NT2/D1 (cell line): ENCODE measurements at regions not wholly inside any gene's neighbourhood (a gene's known extent, or its start where the extent isn't known, plus 50 kb on each side); places are given as distances from the start of the nearest gene placed in this dataset.

ENCODE experiments used
- SUZ12 ChIP-seq: IDR thresholded peaks from 2 replicates; pipeline ENCODE4 v1.6.1; 2011; ENCODE audit not compliant: insufficient read length, insufficient read depth; ENCODE audit errors: extremely low read depth
- YY1 ChIP-seq: IDR thresholded peaks from 2 replicates; pipeline ENCODE4 v1.6.1; 2011; ENCODE audit not compliant: insufficient read length, insufficient read depth
- ZNF274 ChIP-seq: IDR thresholded peaks from 2 replicates; pipeline ENCODE4 v1.6.1; 2011; ENCODE audit warnings: mild to moderate bottlenecking, low read depth, low read length

- TF ChIP-seq ZNF274 (no peak), YY1 (no peak), SUZ12 (no peak)
Observed at GRCh38 chr13:108376308-108376707, 106.8 kb downstream of the TNFSF13B start.
